Nephron (organoid): ENCODE measurements at regions not wholly inside any gene's neighbourhood (a gene's known extent, or its start where the extent isn't known, plus 50 kb on each side); places are given as distances from the start of the nearest gene placed in this dataset.

Experiments
- H3K27ac Mint-ChIP-seq, 3 experiments: 2 replicates each; pipeline ENCODE4 v1.8.0; 2020; ENCODE audit warnings: mixed read lengths in 3 of 3, mild to moderate bottlenecking in 2 of 3, moderate library complexity in 1 of 3
- H3K27me3 Mint-ChIP-seq: 2 replicates; pipeline ENCODE4 v1.8.0; 2021; ENCODE audit warnings: low read depth, mild to moderate bottlenecking, moderate library complexity, mixed read lengths
- H3K36me3 Mint-ChIP-seq: 2 replicates; pipeline ENCODE4 v1.8.0; 2020; ENCODE audit warnings: low read depth, mixed read lengths
- H3K4me1 Mint-ChIP-seq: 2 replicates; pipeline ENCODE4 v1.8.0; 2020; ENCODE audit warnings: mixed read lengths
- H3K4me3 Mint-ChIP-seq, 3 experiments: 2 replicates each; pipeline ENCODE4 v1.8.0; 2020; ENCODE audit warnings: mild to moderate bottlenecking in 3 of 3, mixed read lengths in 3 of 3, moderate library complexity in 2 of 3
- H3K9me3 Mint-ChIP-seq: 2 replicates; pipeline ENCODE4 v1.8.0; 2020; ENCODE audit warnings: mixed read lengths
- TF ChIP-seq, protein P1 (sequence below), 3 experiments: fragments of 200-600 bp; sonication (generic); IDR thresholded peaks; one replicate each; pipeline ENCODE4 v1.5.0; 2021; ENCODE audit warnings: antibody characterized with exemption in 3 of 3; ENCODE audit not compliant: unreplicated experiment in 3 of 3

DNA sequence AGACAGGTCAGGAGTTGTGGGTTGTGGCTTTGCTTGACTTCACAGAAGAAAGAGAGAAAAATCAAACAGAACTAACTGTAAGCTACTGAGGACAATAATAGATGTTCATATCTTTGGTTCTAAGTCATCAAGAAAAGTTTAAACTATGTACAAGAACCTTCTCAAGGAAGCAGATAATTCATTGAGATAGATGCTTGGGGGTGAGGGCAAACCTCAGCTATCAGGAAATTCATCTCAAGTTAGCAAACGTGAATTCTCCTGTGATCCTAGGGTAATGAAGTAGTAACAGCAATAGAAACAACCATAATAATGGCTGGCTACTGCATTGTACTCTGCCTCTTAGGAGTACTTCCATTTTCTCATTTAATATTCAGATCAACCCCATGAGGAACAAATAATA, 506.2 kb downstream of the PLPP3 start:
- Mint-ChIP-seq H3K4me1 (peaks cover 48% of the 10 kb centered on the region), H3K36me3 (no peaks in the 10 kb centered on the region), H3K4me3 (no peak overlapping the region), H3K27me3 (no peaks in the 10 kb centered on the region), H3K27ac (peak overlapping the region in 2 of 3 experiments; percentile 84 to 90), H3K9me3 (peaks cover 10% of the 10 kb centered on the region)
- TF ChIP-seq, protein P1, sequence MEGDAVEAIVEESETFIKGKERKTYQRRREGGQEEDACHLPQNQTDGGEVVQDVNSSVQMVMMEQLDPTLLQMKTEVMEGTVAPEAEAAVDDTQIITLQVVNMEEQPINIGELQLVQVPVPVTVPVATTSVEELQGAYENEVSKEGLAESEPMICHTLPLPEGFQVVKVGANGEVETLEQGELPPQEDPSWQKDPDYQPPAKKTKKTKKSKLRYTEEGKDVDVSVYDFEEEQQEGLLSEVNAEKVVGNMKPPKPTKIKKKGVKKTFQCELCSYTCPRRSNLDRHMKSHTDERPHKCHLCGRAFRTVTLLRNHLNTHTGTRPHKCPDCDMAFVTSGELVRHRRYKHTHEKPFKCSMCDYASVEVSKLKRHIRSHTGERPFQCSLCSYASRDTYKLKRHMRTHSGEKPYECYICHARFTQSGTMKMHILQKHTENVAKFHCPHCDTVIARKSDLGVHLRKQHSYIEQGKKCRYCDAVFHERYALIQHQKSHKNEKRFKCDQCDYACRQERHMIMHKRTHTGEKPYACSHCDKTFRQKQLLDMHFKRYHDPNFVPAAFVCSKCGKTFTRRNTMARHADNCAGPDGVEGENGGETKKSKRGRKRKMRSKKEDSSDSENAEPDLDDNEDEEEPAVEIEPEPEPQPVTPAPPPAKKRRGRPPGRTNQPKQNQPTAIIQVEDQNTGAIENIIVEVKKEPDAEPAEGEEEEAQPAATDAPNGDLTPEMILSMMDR (IDR thresholded peaks at IDR 0.05; ENCODE audit: unreplicated experiment in 3 of 3): no peak

DNA sequence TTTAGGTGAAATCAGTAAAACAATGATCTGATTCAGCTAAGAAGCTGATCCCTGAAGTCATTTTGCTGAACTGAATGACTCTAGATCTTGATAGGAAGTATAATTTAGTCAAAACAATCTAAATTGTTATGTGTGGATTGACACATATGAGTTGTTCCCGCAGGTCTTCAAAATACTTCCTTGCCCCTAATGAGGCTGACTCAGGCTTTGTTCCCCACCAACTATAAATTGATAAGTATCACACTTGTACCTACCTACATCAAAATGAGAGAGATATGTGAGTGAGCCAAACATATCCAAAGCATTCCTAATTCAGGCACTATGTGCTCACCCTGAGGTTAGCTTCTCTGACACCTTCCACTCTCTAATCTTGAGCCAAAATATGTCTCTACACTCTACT, 507.1 kb downstream of the PLPP3 start:
- H3K4me3 Mint-ChIP-seq: no peak overlapping the region
- peaks cover 8% of the 10 kb centered on the region for H3K9me3 Mint-ChIP-seq
- H3K4me1 Mint-ChIP-seq: peaks cover 49% of the 10 kb centered on the region
- no peaks in the 10 kb centered on the region for H3K36me3 Mint-ChIP-seq
- H3K27me3 Mint-ChIP-seq: no peaks in the 10 kb centered on the region
- H3K27ac Mint-ChIP-seq: no peak overlapping the region
- TF ChIP-seq, protein P1 (IDR thresholded peaks at IDR 0.05; ENCODE audit: unreplicated experiment in 3 of 3): no peak

DNA sequence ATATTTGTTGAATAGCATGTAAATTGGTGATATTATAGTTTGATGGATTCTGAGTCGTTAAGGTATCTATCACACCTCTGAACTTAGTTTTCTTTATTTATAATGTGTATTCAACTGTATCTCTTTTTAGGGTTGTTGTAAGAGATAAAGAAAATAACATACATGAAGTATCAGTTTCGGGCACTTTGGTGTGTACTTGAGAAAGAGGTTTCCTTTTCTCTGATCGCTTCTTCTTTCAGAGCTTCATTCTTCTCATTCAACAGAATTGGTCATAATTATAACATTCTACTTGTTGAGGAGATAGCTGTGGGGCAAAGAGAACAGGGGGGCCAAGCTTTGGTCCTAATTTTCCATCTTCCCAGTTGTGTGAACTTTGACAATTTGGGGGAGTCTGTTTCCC, 508.0 kb downstream of the PLPP3 start:
- H3K27me3 Mint-ChIP-seq: no peaks in the 10 kb centered on the region
- H3K4me1 Mint-ChIP-seq: peaks cover 49% of the 10 kb centered on the region
- no peak overlapping the region for H3K27ac Mint-ChIP-seq
- H3K4me3 Mint-ChIP-seq: no peak overlapping the region
- peaks cover 6% of the 10 kb centered on the region for H3K9me3 Mint-ChIP-seq
- H3K36me3 Mint-ChIP-seq: no peaks in the 10 kb centered on the region
- TF ChIP-seq, protein P1 (IDR thresholded peaks at IDR 0.05; ENCODE audit: unreplicated experiment in 3 of 3): no peak

DNA sequence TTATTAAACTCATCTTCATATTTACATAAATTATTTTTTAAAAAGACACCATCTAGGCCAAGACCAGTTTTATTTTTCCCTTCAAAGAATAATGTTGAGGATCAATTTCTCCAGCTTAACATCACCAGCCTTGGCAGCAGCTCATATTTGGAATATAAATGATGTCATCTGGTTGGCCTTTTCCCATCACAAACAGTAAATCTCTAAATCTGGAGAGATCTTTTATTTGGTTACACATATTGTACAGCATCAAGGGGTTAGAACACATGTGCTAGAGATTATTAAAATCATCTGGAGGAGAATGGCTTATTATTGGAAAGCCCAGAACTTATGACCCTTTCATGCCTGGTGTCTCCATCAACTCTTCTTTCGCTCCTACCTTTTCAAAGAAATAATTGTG, 508.8 kb downstream of the PLPP3 start:
- TF ChIP-seq, protein P1 (IDR thresholded peaks at IDR 0.05; ENCODE audit: unreplicated experiment in 3 of 3): no peak
- H3K36me3 Mint-ChIP-seq: no peaks in the 10 kb centered on the region
- H3K27me3 Mint-ChIP-seq: no peaks in the 10 kb centered on the region
- H3K4me3 Mint-ChIP-seq: no peak overlapping the region
- H3K9me3 Mint-ChIP-seq: peaks cover 4% of the 10 kb centered on the region
- peaks cover 53% of the 10 kb centered on the region for H3K4me1 Mint-ChIP-seq
- H3K27ac Mint-ChIP-seq: peak overlapping the region in 2 of 3 experiments; percentile 51 to 52

DNA sequence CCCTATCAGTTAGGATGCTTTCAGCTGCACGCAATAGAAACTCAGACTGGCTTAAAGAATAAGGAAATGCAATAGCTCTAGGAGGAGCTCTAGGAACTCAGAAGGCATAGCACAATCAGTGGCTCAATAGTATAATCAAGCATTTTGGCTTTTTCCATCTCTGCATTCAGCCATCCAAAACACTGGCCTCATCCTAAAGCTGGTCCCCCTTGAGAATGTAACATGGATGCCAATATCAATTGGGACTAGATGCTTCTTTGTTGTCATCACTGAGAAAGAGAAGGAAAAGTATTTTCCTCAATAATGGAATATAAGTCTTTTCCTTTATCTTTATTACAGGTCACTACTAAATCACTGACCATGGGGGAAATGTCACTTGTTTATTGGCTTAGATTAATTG, 509.5 kb downstream of the PLPP3 start:
- Mint-ChIP-seq H3K4me1 (peaks cover 61% of the 10 kb centered on the region), H3K27me3 (no peaks in the 10 kb centered on the region), H3K4me3 (no peak overlapping the region), H3K36me3 (no peaks in the 10 kb centered on the region), H3K9me3 (no peaks in the 10 kb centered on the region), H3K27ac (peak overlapping the region; percentile 21 to 52 (median 51))
- TF ChIP-seq, protein P1 (IDR thresholded peaks at IDR 0.05; ENCODE audit: unreplicated experiment in 3 of 3): no peak

DNA sequence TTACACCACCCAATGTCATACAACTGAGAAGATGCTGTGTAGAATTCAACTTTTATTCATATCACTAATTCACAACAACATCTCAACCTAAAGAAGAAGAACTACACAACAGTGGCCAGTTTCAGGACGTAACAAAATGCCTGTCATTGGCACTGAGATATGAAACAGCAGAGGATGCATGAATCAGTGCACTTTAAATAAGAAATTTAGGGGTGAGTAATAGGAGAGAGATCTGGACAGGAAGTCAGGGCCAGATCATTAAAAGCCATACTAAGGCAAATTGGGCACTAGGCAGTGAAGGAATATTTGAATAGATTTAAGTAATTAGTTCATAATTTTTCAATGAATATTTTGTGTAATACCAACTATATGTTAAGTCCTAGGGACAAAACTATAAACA, 510.5 kb downstream of the PLPP3 start:
- H3K9me3 Mint-ChIP-seq: no peaks in the 10 kb centered on the region
- H3K4me1 Mint-ChIP-seq: peaks cover 57% of the 10 kb centered on the region
- H3K36me3 Mint-ChIP-seq: no peaks in the 10 kb centered on the region
- no peak overlapping the region for H3K4me3 Mint-ChIP-seq
- H3K27ac Mint-ChIP-seq: peak overlapping the region in 1 of 3 experiments; percentile 51
- TF ChIP-seq, protein P1 (IDR thresholded peaks at IDR 0.05; ENCODE audit: unreplicated experiment in 3 of 3): no peak
- H3K27me3 Mint-ChIP-seq: no peaks in the 10 kb centered on the region
